PFSK-1 (cell line): ENCODE measurements at regions not wholly inside any gene's neighbourhood (a gene's known extent, or its start where the extent isn't known, plus 50 kb on each side); places are given as distances from the start of the nearest gene placed in this dataset.

Experiments
- FOXP2 ChIP-seq: optimal IDR thresholded peaks from 2 replicates; pipeline ENCODE3; 2011; ENCODE audit warnings: borderline replicate concordance, control low read depth, inconsistent platforms; ENCODE audit not compliant: insufficient read depth; ENCODE audit errors: extremely low read length, extremely low read depth
- POLR2AphosphoS5 ChIP-seq: IDR thresholded peaks from 2 replicates; pipeline ENCODE4 v1.6.1; 2012; ENCODE audit warnings: low read depth, mild to moderate bottlenecking, control low read depth, low read length, moderate library complexity
- SIN3A ChIP-seq: IDR thresholded peaks from 2 replicates; pipeline ENCODE4 v1.6.1; 2012; ENCODE audit warnings: mild to moderate bottlenecking, low read length, moderate library complexity, borderline replicate concordance; ENCODE audit not compliant: insufficient read depth
- TAF1 ChIP-seq: IDR thresholded peaks from 2 replicates; pipeline ENCODE4 v1.6.1; 2012; ENCODE audit warnings: low read length, control low read depth, borderline replicate concordance; ENCODE audit not compliant: insufficient read depth
- TF ChIP-seq, protein P1 (sequence below), 2 experiments: IDR thresholded peaks; 2 replicates each; pipeline versions ENCODE4 v1.6.1 to v1.8.0; 2011 to 2012; ENCODE audit warnings: low read depth in 2 of 2, low read length in 2 of 2, control low read depth in 1 of 2, inconsistent platforms in 1 of 2, mild to moderate bottlenecking in 1 of 2, moderate library complexity in 1 of 2; ENCODE audit not compliant: insufficient read depth in 1 of 2

DNA sequence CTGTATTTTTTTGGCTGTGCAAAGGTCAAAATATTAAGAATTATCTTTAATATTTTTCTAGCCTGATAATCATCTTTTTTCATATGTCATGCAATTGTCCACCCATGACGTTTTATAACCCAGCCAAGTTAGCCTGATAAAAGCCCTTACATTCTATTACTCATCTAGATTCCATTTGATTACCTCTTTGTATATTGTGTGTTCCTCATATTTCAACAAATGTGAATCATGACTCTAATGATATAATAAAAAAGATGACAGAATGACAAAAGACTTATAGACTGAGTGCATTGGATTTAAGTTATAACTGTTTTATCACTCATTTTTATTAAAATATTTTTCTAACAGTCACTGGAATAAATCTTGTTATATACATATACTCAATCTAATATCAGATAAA, 1560.0 kb upstream of the LRRTM3 start:
- no peak for TF ChIP-seq FOXP2
- TF ChIP-seq, protein P1, sequence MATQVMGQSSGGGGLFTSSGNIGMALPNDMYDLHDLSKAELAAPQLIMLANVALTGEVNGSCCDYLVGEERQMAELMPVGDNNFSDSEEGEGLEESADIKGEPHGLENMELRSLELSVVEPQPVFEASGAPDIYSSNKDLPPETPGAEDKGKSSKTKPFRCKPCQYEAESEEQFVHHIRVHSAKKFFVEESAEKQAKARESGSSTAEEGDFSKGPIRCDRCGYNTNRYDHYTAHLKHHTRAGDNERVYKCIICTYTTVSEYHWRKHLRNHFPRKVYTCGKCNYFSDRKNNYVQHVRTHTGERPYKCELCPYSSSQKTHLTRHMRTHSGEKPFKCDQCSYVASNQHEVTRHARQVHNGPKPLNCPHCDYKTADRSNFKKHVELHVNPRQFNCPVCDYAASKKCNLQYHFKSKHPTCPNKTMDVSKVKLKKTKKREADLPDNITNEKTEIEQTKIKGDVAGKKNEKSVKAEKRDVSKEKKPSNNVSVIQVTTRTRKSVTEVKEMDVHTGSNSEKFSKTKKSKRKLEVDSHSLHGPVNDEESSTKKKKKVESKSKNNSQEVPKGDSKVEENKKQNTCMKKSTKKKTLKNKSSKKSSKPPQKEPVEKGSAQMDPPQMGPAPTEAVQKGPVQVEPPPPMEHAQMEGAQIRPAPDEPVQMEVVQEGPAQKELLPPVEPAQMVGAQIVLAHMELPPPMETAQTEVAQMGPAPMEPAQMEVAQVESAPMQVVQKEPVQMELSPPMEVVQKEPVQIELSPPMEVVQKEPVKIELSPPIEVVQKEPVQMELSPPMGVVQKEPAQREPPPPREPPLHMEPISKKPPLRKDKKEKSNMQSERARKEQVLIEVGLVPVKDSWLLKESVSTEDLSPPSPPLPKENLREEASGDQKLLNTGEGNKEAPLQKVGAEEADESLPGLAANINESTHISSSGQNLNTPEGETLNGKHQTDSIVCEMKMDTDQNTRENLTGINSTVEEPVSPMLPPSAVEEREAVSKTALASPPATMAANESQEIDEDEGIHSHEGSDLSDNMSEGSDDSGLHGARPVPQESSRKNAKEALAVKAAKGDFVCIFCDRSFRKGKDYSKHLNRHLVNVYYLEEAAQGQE (IDR thresholded peaks at IDR 0.05; ENCODE audit: insufficient read depth in 1 of 2, low read depth in 2 of 2, low read length in 2 of 2), result no peak
- TF ChIP-seq POLR2AphosphoS5, result no peak
- TF ChIP-seq TAF1, result no peak
- no peak for TF ChIP-seq SIN3A

DNA sequence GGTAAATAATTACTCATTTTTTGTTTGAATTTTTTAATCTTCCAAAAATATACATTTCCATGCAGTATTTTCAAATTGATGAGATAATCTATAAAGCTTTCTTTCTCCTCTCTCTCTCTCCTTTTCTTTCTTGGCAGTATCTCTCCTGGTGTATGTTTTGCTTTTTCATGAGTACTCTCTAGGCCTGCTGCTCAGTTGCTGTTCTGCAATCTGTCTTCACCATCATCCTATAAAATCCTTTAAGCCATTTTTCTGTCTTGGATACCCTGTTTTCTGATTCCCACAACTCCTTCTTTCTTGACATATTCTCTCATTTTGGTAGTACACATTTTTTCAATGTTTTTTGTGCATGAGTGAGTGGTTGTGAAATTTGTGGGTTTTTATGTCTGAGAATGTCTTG, 1558.1 kb upstream of the LRRTM3 start:
- no peak for TF ChIP-seq SIN3A

DNA sequence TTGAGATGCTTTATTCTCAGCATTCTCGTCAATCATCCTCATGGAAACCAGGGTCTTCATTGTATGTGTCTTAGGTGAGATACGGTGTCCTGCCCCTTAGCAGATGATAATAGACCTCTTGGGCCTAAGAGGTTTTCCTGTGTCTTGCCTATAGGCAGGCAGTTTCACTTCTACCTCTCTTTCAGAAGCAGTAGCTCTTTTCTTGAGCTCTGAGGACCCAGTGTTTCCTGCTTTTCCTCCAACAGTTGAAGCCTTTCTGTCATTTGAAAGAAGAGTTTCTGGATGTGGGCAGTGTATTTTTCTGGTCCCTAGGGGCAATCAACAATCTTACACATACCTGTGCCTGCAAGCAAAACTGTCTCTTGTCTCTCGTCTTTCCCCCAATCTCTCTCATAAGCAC, 1550.3 kb upstream of the LRRTM3 start:
- no peak for TF ChIP-seq SIN3A
- no peak for TF ChIP-seq TAF1
- no peak for TF ChIP-seq POLR2AphosphoS5
- no peak for TF ChIP-seq FOXP2
- TF ChIP-seq, protein P1 (IDR thresholded peaks at IDR 0.05; ENCODE audit: insufficient read depth in 1 of 2, low read depth in 2 of 2, low read length in 2 of 2), result no peak

DNA sequence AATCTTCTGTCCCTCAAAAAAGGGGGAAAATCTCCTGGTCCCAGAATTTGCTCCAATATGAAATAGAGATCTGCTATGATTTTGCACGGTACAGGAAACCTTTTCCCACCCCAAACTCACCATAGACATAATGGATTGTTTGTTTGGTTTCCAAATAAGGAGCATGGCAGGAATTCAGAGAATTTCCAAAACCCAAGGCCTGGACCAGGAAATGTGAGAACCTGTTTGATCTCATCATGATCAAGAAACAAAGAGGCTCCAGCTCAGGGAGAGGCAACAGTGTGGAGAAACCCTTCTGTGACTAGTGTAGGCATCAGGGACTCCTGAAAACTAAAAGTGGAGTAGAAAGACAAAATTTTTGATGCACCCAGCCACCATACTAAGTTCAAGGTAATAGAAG, 1548.1 kb upstream of the LRRTM3 start:
- TF ChIP-seq TAF1, result no peak
- TF ChIP-seq, protein P1 (IDR thresholded peaks at IDR 0.05; ENCODE audit: insufficient read depth in 1 of 2, low read depth in 2 of 2, low read length in 2 of 2), result no peak
- no peak for TF ChIP-seq SIN3A
- TF ChIP-seq POLR2AphosphoS5, result no peak
- no peak for TF ChIP-seq FOXP2

DNA sequence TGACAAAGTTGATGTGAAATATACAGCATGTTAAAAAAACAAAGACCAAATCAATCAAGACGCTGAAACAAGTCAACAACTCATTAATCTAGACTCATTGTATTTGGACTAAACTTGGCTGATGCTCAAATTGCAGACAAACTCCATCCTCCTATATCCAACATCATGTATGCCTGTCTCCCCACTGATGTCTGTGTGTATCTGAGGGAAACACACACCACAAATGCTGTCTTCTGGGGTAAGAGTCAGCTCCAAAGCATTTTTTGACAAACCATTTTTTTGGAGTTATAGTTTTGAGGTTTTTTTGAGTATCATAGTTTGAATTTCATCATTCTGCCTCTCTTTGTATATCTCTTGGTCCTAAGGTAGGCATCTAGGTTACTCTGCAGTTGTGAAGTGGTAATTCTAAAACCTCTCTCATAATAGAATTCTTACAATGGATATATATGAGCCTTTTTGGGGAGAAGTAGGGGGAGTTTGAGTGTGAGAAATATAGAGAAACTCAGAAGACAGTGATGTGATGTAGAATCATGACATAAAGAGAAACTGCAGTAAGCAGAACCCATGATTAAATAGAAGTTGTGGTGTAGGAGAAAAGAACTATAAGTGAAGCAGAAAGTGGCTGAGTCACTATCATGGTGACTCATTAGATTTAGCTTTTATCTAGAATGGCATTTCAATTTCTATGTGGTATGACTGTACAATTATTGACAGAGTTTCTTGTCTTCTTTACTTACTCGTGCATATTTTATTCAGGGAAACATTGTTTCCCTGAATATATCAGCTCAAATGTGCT, 1531.1 kb upstream of the LRRTM3 start:
- TF ChIP-seq, protein P1 (IDR thresholded peaks at IDR 0.05; ENCODE audit: insufficient read depth in 1 of 2, low read depth in 2 of 2, low read length in 2 of 2), result no peak
- no peak for TF ChIP-seq SIN3A
- no peak for TF ChIP-seq TAF1
- no peak for TF ChIP-seq POLR2AphosphoS5
- no peak for TF ChIP-seq FOXP2
